Epithelial cell of proximal tubule (primary cell): ENCODE measurements at regions not wholly inside any gene's neighbourhood (a gene's known extent, or its start where the extent isn't known, plus 50 kb on each side); places are given as distances from the start of the nearest gene placed in this dataset.

Experiments used
- DNase-seq: peaks from one replicate; pipeline ENCODE4 v3.0.0-alpha.2; 2011; ENCODE audit warnings: low read depth
- H3K4me3 ChIP-seq: 2 replicates; pipeline ENCODE4 v1.5.1; 2011; ENCODE audit warnings: low read depth, mild to moderate bottlenecking, low read length
- CTCF ChIP-seq: conservative IDR thresholded peaks from 2 replicates; pipeline ENCODE4 v1.5.1; 2012; ENCODE audit warnings: low read depth, mild to moderate bottlenecking, low read length

- TF ChIP-seq CTCF: no peak
- H3K4me3 ChIP-seq: no peak overlapping the region
- DNase-seq: no peak
These were observed 205.0 kb downstream of the UXS1 start for GRCh38 chr2:105989070-105989469.

GRCh38 chr2:105977807-105978206 lies 216.3 kb downstream of the UXS1 start:
- TF ChIP-seq CTCF: no peak
- H3K4me3 ChIP-seq: no peak overlapping the region
- DNase-seq: no peak

- no peak for DNase-seq
- no peak for TF ChIP-seq CTCF
- H3K4me3 ChIP-seq: no peak overlapping the region
These were observed 216.9 kb downstream of the UXS1 start for GRCh38 chr2:105977212-105977611.

GRCh38 chr2:105974812-105975211 lies 219.3 kb downstream of the UXS1 start:
- no peak overlapping the region for H3K4me3 ChIP-seq
- TF ChIP-seq CTCF: no peak
- DNase-seq: no peak

- no peak for TF ChIP-seq CTCF
- H3K4me3 ChIP-seq: no peak overlapping the region
- DNase-seq: no peak
These were observed 221.2 kb downstream of the UXS1 start for GRCh38 chr2:105972927-105973326.

- no peak overlapping the region for H3K4me3 ChIP-seq
- TF ChIP-seq CTCF: no peak
- DNase-seq: no peak
These were observed 221.9 kb downstream of the UXS1 start for GRCh38 chr2:105972246-105972645.

GRCh38 chr2:105969552-105969951 lies 224.5 kb downstream of the UXS1 start:
- DNase-seq: no peak
- H3K4me3 ChIP-seq: no peak overlapping the region
- TF ChIP-seq CTCF: peak; percentile 47
